HK-2 (cell line): ENCODE measurements at regions not wholly inside any gene's neighbourhood (a gene's known extent, or its start where the extent isn't known, plus 50 kb on each side); places are given as distances from the start of the nearest gene placed in this dataset.
"Not testable (repeated sequence)": the region's sequence is repeated elsewhere in the genome, so short reads cannot be mapped to it uniquely, and the experiment has no call there.

Experiments
- DNase-seq: peaks from one replicate; pipeline ENCODE4 v3.0.0-alpha.2; 2018; ENCODE audit not compliant: unreplicated experiment

GRCh38 chr2:129404000-129404685, 575.3 kb upstream of the RAB6C start:
- no peak for DNase-seq

- no peak for DNase-seq
These were observed 570.9 kb upstream of the RAB6C start for GRCh38 chr2:129408570-129408969.

- DNase-seq = not testable (repeated sequence)
These were observed 562.4 kb upstream of the RAB6C start for GRCh38 chr2:129417041-129417440.

- no peak for DNase-seq
These were observed 557.4 kb upstream of the RAB6C start for GRCh38 chr2:129422028-129422427.

- DNase-seq = no peak
These were observed 551.3 kb upstream of the RAB6C start for GRCh38 chr2:129428086-129428660.

GRCh38 chr2:129430911-129431310, 548.6 kb upstream of the RAB6C start:
- DNase-seq = no peak

- no peak for DNase-seq
These were observed 547.6 kb upstream of the RAB6C start for GRCh38 chr2:129431881-129432280.

- no peak for DNase-seq
These were observed 542.7 kb upstream of the RAB6C start for GRCh38 chr2:129436809-129437208.

- no peak for DNase-seq
These were observed 541.7 kb upstream of the RAB6C start for GRCh38 chr2:129437725-129438124.

- DNase-seq = no peak
These were observed 540.9 kb upstream of the RAB6C start for GRCh38 chr2:129438501-129439057.

GRCh38 chr2:129439406-129440302, 539.8 kb upstream of the RAB6C start:
- DNase-seq = no peak

- DNase-seq = no peak
These were observed 537.9 kb upstream of the RAB6C start for GRCh38 chr2:129441610-129442009.

- DNase-seq = no peak
These were observed 536.1 kb upstream of the RAB6C start for GRCh38 chr2:129443235-129443864.

GRCh38 chr2:129443865-129444739, 535.4 kb upstream of the RAB6C start:
- DNase-seq = no peak

GRCh38 chr2:129444751-129445150, 534.7 kb upstream of the RAB6C start:
- DNase-seq = no peak

- DNase-seq = no peak
These were observed 522.8 kb upstream of the RAB6C start for GRCh38 chr2:129456691-129457090.

- DNase-seq = no peak
These were observed 522.1 kb upstream of the RAB6C start for GRCh38 chr2:129457277-129457818.

GRCh38 chr2:129458006-129458405, 521.5 kb upstream of the RAB6C start:
- DNase-seq = no peak

GRCh38 chr2:129458436-129458835, 521.0 kb upstream of the RAB6C start:
- DNase-seq = no peak

GRCh38 chr2:129459200-129459876, 520.1 kb upstream of the RAB6C start:
- no peak for DNase-seq
